ENCODE measurements at regions not wholly inside any gene's neighbourhood (a gene's known extent, or its start where the extent isn't known, plus 50 kb on each side); places are given as distances from the start of the nearest gene placed in this dataset.

DNA sequence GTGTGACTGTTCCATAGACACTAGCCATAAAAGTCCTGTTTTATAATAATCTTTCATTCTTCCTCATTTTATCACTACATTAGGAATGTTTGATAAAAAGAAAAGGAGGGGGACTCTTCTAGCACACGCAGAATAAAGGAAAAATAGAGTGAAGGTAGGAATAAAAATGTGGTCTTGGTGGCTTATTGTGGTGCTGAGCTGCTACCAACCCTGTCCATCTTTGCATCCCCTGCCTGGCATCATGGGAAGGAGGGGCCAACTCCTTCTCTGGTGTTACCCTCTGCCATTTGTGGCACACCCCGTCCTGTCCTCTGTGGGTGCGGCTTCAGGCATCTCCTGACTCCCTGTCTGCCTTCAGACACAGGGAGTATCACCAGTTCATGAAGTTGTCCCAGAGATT, 104.9 kb upstream of the ZNF536 start:
- TF ChIP-seq, protein P1, sequence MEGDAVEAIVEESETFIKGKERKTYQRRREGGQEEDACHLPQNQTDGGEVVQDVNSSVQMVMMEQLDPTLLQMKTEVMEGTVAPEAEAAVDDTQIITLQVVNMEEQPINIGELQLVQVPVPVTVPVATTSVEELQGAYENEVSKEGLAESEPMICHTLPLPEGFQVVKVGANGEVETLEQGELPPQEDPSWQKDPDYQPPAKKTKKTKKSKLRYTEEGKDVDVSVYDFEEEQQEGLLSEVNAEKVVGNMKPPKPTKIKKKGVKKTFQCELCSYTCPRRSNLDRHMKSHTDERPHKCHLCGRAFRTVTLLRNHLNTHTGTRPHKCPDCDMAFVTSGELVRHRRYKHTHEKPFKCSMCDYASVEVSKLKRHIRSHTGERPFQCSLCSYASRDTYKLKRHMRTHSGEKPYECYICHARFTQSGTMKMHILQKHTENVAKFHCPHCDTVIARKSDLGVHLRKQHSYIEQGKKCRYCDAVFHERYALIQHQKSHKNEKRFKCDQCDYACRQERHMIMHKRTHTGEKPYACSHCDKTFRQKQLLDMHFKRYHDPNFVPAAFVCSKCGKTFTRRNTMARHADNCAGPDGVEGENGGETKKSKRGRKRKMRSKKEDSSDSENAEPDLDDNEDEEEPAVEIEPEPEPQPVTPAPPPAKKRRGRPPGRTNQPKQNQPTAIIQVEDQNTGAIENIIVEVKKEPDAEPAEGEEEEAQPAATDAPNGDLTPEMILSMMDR (IDR thresholded peaks at IDR 0.05; ENCODE audit: poor library complexity): no peak
- TF ChIP-seq EZH2phosphoT487 (IDR thresholded peaks at IDR 0.05; ENCODE audit: low read depth, severe bottlenecking, unreplicated experiment): no peak
